HG03097 (cell line): ENCODE measurements at regions not wholly inside any gene's neighbourhood (a gene's known extent, or its start where the extent isn't known, plus 50 kb on each side); places are given as distances from the start of the nearest gene placed in this dataset.

Source experiments
- ATAC-seq: cut with Tn5 transposase; IDR thresholded peaks from one replicate; pipeline ENCODE4 v1.9.1; 2021; ENCODE audit not compliant: unreplicated experiment, low FRiP score

DNA sequence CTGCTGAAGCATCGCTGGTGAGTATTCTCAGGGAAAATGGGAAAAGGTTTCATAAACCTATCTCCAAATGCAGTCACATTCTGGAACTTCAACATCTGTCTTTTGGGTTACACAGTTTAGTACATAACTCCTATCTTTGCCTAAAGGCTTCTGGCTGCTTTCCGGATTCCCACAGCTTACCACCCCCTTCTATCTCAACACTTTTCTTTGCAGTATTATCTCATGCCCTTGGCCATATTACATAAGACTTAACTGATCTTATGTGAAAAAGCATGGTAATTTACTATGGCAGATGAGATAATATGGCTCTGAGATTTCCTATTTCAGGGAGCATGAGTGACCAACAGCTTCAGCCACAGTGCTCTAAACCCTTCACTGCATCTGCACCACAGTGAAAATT, 369.3 kb upstream of the LINC00305 start:
- ATAC-seq = no peak

DNA sequence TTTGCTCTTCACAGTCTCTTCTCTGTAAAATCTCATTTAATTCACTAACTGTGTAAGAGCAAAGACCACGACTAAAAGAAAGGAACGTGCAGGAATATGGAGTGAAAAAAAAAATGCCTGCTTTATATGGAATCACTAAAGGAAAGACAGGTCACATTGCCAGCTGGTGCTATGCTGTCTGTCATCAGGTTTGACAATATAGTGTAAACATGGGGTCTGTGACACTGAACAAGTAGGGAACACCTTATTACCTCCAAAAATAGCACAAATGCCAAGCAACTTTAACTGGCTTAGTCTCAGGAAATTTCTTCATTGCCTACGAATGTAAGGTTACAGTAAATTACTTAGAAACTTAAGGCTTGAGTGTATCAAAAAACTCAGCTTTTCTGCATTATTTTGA, 364.5 kb upstream of the LINC00305 start:
- ATAC-seq = no peak

DNA sequence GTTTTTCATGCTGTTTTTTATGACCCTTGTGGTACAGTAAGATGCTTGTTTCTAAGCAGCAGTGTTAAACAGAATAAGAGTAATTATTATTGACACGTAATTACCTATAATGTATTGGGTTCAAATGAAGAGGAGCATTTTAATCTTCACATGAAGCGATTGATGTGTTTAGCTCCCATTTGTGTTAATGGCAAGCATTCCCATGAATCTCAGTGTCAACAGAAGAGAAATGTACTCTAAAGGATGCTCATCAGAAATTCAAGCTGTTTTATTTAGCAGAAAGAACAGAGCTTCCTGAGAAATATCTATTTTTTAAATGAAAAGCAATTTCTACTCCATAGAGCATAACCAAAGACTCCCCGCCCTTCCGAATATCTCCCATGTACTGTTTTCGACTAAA, 341.3 kb upstream of the LINC00305 start:
- ATAC-seq = no peak

DNA sequence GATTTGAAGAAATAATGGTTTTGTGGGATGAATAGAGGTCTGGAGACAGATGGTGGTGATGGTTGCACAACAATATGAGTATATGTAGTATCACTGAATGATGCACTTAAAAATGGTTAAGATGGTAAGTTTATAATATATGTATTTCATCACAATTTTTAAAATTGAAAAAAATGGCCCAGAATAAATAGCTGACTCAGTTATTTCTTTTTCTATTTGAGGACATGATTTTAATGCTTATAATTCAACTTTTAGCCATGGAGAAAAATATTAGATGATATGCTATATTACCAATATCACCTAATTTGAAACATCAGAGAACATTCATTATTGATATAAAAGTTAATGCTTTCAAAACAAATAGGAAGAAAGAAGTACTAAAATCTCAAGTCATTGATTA, 339.8 kb upstream of the LINC00305 start:
- ATAC-seq = no peak

DNA sequence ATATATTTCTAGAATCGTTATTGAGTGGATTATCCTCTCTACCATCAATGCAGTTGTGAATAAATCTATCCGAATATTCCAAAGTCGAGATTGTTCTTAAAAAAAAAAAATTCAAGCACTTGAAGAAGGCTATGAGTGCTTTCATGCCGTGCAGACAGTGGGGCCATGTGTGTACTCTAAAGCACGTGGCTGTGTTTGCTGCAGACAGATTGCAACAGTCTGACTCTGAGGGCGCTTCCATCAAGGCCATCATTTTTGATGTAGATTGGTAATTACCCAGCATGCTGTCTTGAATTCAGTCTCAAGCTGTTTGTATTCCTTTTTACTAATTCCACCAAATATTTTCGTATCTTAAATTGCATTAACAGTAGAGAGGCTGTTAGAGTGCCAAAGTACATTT, 325.9 kb upstream of the LINC00305 start:
- no peak for ATAC-seq

DNA sequence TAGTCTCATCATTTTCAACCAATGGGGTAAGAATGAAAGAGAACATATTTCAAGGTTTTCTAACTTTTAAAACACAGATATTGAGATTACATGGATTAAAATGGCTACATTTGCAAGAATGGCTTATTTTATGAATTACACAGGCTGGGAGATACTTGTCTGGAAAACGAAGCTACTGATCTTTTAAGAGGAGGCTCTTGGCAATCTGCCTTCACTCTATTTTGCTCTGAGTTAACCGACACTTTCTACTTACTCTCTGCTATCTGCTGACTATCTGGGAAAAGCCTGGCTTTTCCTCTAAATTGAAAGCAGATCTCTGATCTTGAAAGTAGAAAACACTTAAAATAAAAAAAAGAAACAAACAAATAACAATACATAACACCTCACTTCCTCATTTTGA, 325.4 kb upstream of the LINC00305 start:
- no peak for ATAC-seq

DNA sequence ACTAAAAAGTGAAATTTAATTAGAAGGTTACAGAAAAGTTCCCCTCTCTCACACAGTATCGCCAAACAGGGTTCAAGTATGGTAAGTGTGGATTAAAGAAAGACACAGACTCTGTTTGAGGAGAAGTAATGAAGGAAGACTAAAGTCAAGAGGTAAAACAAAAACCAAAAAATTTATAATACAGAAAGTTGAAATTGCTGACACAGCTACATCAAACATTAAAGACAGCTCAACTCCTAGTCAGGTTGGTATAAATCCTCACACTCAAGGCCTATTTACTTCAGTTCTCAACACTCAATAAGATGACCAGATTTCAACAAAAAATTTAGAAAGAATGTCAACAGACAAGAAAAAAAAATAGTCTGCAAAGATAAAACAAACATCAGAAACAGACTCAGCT, 300.5 kb upstream of the LINC00305 start:
- ATAC-seq = no peak

DNA sequence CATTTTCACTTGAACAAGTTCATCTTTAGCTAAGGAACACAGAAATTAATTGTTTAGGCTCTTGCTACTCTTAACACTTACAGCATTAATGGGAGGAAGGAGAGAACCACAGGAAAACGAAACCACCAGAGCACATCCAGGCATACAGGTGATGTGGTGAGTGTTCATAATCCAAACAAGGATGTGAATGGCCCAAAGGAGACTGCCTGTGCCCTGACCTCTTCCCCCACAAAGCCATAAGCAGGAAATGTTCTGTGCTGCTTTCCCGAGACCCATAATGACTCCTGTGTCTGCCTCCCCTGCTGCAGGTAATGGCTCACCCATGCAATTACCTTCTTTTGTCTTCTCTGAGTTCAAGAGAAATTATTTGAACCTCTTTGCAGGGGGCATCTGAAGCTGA, 295.9 kb upstream of the LINC00305 start:
- no peak for ATAC-seq

DNA sequence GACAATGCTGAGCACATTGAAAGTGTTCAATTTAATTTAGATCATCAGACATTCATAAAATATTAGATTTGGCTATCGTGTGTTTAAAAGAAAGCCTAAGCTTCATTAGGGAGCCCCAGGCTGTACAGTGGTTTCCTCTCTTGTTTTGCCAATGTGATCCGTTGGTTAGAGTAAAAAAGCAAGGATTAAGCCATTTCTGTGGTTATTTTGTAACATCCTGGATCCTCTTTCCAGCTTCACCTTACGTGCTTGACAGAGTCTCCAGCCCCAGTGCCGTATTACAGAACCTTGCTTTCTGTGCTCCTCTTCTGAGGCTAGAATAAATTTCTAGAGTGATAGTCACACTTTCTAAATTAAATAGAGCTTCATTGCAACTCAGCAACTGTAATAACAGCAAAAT, 289.3 kb upstream of the LINC00305 start:
- ATAC-seq = no peak

DNA sequence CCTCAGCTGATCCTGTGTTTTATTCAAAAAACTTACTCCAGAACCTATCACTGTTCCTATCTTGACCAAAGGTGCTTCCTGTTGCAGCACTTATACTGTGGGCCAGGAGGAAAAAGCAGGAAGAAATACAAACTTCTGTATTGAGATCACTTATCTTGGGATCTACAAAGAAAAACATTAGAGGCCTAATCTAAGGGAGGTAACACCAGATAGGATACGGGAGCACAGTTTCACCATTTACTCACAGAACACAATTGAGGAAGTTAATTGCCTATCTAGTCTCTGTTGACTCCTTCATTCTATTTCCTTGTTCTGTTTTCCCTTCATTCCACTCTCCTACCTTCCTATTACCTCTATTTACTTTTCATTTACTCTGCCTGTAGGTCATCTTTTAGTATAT, 287.2 kb upstream of the LINC00305 start:
- no peak for ATAC-seq

DNA sequence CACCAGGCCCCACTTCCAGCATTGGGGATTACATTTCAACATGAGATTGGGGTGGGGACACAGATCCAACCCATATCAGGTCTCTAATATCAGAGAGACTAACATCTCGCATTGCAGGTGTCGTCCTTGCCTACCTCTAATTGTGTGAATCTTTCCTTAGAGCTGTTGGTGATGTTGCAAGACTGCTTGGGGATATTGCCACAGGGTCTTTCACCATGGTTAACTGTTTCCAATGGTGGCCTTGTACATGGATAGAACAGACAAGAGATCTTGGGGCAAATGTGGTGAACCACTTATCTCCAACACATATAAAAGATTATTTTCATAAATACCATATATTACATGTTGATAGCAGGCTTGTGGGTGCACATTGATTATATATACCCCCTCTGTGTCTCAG, 270.3 kb upstream of the LINC00305 start:
- no peak for ATAC-seq

DNA sequence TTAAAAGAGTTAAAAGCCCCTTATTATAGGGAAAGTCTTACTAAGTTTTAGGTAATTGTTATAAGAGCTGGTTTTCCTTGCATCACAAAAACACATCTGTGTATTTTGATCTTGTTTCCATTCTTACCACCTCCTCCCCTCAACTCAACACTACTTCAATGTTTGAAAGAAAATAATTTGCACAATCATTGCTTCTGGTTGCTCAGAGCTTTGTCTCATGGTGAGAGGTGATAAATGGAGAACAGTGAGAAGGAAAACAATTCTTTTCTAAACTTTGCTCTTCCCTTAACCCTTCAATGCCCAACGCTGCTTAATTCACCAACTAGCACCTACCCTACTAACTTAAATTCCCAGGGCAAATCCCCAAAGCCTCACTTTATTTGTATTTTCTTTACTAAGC, 268.1 kb upstream of the LINC00305 start:
- no peak for ATAC-seq

DNA sequence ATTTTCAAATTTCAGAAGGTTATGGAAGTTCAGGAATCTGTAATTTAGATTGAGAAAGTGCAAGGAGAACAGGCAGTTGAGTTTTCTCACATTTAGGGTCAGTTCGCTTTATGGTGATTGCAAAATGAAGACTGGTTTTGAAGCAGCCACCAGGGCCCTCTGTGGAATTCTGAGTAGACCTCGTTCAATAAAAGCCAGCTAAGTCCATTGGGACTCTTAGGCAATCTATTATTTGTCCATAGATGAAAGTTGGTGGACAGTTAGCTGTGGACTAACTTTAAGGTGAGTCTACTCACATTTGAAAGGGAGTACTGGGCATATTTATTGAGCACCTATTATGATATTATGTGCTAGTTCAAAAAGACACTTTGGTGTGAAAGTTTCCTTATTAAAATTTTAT, 266.3 kb upstream of the LINC00305 start:
- no peak for ATAC-seq

DNA sequence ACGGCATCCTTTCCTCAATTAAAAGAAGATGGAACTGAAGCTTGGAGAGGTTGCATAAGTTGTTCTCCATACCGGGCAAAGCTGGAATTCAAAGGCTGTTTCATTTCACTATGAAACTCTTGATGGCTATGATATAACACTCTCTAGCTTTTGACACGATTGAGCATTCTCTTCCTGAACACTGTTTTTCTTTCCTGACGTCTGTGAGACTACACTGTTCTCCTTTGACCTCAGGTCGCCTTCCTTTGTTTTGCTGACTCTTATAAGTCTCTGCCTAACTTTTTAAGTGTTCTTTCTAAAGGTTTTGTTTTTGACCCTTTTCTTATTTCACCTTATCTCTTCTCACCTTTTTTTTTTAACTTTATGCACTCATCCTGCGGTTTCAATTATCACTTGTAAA, 261.8 kb upstream of the LINC00305 start:
- ATAC-seq = no peak

DNA sequence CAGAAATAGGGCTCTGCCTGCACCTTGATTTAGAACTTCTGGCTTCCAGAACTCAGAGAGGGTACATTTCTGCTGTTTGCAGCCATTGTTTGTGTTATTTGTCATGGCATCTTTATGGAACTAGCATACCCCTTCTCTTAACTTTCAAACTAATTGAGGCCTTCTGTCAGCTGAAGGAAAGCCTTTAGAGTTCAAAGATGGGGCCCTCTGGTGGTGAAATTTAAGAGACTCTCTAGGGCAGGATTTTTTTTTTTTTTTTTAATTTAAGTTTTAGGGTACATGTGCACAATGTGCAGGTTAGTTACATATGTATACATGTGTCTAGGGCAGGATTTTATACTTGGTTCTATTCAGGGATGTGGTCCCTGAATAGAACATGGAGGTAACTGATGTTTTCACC, 260.6 kb upstream of the LINC00305 start:
- ATAC-seq = no peak

DNA sequence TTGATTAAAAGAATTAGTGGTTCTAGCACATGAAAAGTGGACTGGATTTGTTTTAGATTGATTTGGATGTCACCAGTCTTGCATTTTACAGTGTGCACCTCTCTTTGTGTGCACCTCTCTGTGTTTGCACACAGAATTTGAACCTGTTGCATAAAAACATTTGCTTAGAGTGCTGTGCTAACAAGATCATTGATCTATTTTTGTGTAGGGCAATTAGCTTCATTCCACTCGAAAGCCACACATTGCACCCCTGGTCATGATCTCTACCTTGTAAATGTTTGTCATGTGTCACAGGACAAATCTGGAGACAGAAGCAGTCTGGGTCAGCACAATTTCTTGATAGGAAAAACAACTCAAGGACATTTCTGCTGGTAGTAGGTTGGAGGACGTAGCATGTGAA, 258.7 kb upstream of the LINC00305 start:
- no peak for ATAC-seq

DNA sequence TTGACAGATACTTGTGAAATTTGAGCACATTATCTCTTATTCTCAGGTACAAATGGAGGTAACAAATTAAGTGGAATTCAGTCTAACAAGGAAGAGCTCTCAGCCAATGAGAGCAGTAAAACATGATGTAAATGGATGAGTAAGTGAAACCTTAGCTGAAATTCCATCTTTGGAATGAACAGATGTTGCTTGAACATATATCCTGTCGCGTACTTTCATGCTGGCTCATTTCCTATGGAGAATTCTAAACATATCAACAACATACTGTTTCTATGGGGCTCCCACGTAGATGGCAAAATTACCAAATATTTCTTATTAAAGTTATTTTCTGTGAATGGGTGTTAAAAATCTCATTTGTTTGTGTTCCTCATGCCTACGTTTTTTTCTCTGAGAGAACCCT, 256.3 kb upstream of the LINC00305 start:
- no peak for ATAC-seq

DNA sequence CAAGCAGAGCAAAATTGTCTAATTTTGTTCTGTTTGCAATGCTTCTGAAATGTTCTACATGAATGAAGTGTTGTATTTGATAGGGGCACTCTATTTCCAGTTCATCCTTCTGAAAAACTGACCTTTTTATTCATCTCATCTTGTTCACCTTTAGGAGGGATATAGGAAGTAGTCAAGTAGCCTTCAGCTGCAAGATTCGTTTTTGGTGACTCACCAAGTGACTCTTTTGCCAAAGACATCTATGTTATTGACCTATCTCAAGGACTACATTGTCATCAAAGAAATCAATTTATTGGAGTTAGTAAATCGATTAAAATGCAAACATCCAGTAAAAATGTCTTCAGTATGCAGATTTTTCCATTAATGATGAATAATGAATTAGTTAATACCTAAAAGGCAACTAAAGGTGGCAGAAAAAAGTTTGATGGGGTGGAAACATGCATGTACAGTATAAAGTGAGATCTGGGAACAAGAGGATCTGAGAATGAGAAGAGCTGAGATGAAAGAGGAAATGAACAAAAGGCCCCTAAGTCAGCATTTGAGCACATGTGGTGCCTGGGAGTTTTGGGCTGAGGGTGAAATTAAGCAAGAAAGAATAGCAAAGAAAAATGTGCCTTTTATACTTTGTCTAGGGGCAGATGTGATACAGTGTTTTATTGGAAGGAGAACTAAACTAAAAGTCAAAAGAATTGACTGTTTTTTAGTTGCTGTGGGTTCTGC, 255.1 kb upstream of the LINC00305 start:
- no peak for ATAC-seq

DNA sequence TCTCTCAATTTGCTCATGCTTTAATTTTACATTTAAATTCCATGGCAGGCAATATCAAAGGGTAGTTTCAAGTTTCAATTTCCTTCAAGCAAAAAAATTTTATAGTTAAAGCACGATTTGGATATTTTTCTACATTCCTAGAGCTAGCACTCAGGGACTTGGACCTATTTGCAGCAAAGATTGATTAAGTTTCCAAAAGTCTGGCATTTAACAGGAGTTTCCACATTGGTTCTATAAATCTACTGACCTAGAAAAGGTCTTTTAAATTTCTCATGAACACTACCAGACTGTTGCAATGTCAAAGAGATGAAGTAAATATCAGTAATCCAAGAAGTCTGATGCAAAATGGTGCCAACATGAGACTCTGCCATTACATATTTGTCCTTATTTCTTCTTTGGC, 253.7 kb upstream of the LINC00305 start:
- ATAC-seq = no peak

DNA sequence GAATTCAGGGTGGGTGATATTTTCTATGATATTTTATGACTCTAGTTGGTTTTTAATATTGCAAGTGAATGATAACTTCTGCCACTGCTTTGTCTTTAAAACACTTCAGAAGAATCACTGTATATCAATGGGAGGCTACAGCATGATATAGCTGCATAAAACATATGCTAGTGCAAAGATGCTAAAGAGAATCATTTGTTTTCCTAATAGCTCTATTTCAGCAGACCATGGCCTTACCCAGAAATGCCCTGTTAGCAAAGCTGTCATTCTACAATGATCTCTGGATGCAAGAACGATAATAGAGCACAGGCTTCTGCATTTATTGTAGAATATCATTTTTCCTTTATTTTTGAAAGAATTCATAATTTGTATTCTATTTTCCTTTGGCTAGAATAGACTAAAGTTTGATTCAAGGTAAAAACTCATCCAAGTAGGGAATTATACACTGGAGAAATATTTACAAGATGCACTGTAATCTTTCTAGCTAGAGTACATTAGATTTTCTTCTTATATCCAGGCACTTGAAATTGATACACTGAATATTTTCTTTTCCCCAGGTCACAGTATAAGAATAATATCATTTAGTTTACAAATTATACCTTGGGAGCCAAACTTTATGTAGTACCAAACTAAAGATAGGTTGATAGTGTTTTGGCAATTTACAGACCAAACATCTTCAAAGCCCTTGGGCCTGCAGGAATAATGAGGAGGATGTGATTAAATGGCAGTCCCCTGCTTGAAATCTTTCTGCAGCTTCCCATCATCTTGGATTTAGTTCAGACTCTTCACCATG, 252.6 kb upstream of the LINC00305 start:
- no peak for ATAC-seq

DNA sequence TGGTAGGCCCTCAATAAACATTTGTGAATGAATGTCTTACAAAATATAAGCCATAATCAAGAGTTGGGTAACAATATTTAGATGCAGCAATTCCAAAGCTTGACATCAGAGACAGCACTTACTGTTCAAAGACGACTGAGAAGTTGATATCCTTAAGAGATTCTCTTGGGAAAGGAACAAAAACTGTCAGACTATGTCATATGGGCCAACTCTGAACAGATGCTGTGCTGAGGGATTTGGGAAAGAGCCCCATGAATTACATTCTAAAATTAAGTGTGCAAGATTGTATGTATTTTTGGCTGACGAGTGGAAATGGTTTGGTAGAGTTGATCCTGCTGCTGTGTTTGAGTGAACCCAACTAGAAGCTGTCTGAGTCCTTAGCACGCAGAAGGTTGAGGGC, 250.7 kb upstream of the LINC00305 start:
- no peak for ATAC-seq

DNA sequence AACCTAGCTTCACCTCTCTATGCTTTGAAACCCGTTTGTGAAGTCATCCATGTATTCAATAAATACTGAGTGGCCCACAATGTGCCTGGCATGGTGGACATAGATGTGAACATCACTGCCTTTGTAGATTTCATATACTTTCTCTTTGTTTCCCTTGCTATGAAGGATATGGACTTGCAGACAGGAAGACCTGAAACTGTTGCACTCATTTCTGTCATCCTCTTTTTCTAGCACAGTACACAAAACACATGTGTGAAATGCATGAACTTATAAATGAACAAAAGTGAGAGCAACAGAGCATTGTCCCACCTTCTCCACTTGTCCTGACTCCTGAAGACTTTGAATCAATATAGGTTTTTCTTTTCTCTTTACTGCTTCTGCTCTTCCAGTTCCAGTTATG, 249.4 kb upstream of the LINC00305 start:
- no peak for ATAC-seq
